ENCODE measurements at regions not wholly inside any gene's neighbourhood (a gene's known extent, or its start where the extent isn't known, plus 50 kb on each side); places are given as distances from the start of the nearest gene placed in this dataset.
"Not testable (repeated sequence)": the region's sequence is repeated elsewhere in the genome, so short reads cannot be mapped to it uniquely, and the experiment has no call there.

DNA sequence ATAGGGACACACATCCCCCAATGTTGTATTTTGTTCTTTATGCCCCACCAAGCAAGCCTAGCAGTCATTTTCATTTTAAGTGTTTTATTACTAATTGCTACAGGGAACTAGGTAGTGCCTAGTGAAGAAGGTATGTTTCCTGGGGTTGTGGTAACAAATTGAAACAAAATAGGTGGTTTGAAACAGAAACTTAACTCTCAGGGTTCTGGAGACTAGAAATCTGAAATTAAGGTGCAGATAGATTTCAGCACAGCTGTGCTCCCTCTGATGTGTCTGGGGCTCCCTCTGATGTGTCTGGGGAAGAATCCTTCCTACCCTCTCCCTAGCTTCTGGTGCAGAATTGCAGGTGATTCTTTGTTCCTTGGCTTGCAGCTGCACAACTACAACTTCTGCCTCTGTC is 390.1 kb downstream of the ZFHX3 start:
- no peak for DNase-seq (ENCODE audit: low read depth in 4 of 4, low spot score in 1 of 4)

DNA sequence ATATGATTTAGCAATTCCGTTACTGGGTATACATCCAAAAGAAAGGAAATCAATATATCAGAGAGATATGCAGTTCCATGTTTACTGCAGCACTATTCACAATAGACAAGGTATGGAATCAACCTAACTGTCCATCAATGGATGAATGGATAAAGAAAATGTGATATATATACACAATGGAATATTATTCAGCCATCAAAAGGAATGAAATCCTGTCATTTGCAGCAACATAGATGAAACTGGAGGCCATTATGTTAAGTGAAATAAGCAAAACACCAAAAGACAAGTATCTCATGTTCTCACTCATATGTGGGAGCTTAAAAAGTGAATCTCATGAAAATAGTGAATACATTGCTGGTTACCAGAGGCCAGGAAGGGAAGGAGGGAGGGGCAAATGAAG is 390.8 kb downstream of the ZFHX3 start:
- no peak for DNase-seq (ENCODE audit: low read depth in 4 of 4, low spot score in 1 of 4)

DNA sequence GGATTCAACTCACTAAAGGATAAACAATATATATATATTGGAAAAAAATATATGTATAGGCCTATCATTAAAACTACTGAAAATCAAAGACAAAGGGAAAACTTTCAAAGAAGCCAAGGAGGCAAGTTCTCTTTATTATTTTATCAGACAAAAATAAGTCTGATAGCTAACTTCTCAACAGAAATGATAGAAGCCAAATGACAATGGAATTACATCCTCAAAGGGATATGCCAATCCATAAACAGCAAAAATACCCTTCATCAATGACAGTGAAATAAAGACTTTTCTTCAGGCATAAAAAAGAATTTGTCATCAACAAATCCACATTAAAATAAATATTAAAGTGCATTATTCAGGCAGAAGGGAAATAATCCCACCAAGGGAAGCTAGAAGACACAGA is 393.4 kb downstream of the ZFHX3 start:
- DNase-seq (ENCODE audit: low read depth in 4 of 4, low spot score in 1 of 4), result no peak

DNA sequence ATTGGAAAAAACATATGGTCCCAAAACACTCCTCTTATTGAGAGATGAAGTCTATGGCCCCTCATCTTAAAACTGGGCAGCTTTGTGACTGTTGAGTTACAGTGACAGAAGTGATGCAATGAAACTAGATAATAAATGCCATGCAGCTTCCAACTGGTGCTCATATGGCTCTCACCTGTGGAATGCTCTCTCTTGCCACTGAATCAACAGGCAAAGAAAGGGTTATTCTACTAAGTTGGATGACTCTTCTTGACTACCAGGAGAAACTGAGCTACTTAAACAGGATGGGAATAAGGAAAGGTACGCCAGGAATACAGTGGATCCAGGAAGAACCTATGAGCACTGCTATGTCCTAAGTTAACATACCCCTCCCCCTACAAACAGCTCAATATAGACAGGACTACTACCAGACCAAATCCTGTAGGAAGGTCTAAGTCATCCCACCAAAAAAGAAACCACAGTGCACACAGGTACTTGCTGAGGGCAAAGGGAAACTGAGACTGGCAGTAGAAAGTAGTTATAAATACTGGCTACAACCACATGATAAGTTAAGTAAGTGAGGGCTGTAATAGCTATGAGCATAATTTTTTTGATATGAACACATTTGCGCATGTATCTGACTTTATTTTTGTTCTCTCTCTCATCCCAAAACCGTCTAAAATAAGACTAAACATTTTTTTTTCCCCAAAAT is 398.5 kb downstream of the ZFHX3 start:
- no peak for DNase-seq (ENCODE audit: low read depth in 4 of 4, low spot score in 1 of 4)

DNA sequence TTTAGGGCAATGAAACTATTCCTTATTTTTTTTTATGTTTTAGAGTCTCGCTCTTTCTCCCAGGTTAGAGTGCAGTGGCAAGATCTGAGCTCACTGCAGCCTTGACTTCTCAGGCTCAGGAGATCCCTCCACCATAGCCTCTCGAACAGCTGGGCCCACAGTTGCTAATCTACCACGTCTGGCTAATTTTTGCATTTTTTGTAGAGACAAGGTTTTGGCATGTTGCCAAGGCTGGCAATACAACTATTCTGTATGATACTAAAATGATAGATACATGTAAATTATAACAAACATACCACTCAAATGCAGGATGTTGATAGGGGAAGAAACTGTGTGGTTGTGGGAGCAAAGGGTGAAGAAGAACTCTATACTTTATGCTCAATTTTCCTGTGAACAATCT is 401.3 kb downstream of the ZFHX3 start:
- no peak for DNase-seq (ENCODE audit: low read depth in 4 of 4, low spot score in 1 of 4)

DNA sequence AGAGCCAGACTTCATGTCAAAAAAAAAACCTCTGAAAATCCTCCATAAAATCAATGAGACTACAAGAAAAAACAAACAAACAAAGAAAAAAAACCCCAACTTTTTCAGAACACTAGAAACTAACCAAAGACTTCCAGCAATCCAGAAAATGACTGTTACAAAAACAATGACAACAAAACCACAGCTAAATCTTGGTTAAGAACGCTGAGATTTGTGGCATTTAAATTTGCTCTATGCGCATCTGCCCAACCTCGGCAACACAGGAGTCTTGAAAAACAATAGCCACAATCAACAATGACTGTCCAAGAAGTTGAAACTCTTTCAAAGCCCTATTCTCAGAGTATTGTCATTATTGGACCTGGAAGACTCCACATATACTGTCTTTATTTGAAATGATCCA is 402.4 kb downstream of the ZFHX3 start:
- DNase-seq (ENCODE audit: low read depth in 4 of 4, low spot score in 1 of 4), result no peak

DNA sequence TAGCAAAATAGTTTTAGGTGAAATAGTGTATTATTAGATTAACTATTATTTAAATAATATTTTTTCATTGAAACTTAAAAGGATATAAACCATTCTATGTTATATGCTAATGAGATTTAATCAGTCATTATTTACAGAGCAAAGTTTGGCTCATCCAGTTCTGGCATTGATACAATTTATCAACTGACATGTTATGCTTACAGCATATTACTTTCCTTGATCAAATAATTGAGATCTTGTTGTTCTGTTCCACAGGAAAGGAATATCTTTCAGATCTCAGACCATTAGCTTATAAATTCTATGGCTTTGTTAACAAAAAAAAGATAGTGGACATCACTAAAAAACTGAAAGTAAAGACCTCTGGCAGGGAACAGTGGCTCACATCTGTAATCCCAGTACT is 403.0 kb downstream of the ZFHX3 start:
- no peak for DNase-seq (ENCODE audit: low read depth in 4 of 4, low spot score in 1 of 4)

DNA sequence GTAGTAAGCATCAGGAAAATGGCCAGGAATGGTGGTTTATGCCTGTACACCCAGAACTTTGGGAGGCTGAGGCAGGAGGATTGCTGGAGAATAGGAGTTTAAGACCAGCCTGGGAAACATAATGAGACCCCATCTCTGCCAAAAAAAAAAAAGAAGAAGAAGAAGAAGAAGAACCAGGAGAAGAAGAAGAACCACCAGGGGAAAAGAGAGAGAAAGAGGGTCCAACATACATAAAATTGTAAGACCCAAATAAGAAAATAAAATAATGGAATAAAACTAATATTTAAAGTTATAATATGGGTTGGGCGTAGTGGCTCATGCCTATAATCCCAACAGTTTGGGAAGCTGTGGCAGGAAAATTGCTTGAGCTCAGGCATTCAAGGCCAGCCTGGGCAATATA is 408.4 kb downstream of the ZFHX3 start:
- DNase-seq (ENCODE audit: low read depth in 4 of 4, low spot score in 1 of 4), result no peak

DNA sequence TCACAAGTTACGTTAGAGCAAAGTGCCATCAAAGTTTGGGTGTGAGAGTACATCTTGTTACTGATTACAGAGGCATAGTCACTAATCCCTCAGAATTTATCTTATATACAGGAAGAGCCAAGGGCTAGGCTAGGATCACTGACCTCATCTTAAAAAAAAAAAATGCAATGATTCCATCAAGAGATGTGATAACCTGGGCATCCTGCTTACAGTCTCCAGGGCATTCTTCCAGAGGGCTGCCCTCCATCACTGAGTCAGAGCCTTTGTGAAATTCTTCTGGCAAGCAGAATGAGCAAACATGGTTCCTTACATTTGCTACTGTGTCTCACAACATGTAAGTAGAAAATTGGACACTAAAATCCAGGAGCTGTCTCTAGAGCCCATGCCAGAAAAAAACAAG is 410.6 kb downstream of the ZFHX3 start:
- no peak for DNase-seq (ENCODE audit: low read depth in 4 of 4, low spot score in 1 of 4)

DNA sequence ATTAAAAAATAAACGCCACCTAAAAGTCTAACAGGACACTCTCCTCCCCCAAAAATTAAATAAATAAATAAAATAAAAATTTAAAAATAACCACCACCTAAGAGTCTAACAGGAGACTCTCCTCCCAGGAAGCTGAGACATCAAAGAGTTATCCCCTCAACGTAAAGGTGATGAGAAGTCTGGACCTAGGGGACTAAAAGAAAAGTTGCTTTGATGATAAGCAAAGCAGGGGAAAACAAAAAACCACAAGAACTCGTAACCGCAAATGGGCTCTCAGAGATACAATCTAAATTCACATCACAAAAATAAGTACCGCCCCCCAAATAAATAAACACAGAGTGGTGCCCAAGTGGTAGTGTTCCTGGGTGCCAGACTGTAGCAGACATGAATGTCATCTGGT is 412.2 kb downstream of the ZFHX3 start:
- DNase-seq (ENCODE audit: low read depth in 4 of 4, low spot score in 1 of 4), result no peak

DNA sequence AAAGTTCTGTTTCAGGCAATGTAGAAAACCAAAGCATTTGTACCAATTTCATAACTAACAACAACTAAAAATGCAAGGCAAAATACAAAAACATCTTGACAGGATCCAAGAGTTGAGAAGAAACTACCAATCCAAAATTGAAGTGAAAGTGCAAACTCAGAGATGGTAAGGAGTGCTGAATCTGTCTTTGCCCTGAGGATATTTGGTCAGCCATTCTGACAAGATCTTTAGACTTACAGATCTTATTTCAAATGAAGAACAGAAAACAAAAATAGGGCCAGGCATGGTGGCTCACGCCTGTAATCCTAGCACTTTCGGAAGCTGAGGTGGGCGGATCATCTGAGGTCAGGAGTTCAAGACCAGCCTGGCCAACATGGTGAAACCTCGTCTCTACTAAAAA is 412.8 kb downstream of the ZFHX3 start:
- DNase-seq (ENCODE audit: low read depth in 4 of 4, low spot score in 1 of 4), result no peak

DNA sequence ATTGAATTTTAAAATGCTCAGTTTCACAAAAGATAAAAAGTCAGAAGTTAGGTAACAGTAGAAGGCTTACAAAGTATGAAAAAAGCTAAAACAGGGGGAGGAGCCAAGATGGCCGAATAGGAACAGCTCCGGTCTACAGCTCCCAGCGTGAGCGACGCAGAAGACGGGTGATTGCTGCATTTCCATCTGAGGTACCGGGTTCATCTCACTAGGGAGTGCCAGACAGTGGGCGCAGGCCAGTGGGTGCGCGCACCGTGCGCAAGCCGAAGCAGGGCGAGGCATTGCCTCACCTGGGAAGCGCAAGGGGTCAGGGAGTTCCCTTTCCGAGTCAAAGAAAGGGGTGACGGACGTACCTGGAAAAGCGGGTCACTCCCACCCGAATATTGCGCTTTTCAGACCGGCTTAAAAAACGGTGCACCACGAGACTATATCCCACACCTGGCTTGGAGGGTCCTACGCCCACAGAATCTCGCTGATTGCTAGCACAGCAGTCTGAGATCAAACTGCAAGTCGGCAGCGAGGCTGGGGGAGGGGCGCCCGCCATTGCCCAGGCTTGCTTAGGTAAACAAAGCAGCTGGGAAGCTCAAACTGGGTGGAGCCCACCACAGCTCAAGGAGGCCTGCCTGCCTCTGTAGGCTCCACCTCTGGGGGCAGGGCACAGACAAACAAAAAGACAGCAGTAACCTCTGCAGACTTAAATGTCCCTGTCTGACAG is 420.6 kb downstream of the ZFHX3 start:
- not testable (repeated sequence) for DNase-seq (ENCODE audit: low read depth in 4 of 4, low spot score in 1 of 4)

DNA sequence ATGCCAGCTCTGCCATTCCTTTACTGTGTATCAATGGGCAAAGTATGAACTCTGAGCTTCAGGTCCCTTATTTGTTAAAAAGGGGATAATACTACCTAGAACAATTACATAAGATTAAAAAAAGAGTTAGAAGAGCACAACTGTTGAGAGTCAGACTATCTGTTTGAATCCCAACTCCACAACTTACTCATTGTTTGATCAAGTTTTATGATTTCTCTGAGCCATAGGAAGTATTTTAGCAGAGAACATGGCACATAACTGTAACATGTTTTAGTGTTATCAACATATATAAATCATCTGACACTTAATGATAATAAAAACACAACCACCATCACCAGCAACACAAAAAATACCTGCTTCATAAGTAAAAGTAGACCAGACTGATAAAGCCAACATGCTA is 421.3 kb downstream of the ZFHX3 start:
- no peak for DNase-seq (ENCODE audit: low read depth in 4 of 4, low spot score in 1 of 4)

DNA sequence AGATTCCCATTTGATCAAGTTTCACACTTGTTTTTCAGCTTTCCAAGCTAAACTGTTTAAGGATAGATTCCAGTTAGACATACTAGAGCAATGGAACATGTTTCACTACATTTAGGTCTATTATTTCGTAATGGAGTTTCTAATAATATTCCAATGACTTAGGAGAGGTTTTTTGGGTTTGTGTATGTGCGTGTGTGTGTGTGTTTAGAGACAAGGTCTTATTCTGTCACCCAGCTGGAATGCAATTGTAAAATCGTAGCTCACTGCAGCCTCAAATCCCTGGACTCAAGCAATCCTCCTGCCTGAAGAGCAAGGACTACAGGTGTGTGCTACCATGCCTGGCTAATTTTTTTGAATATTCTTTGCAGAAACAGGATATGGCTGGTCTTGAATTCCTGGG is 426.3 kb downstream of the ZFHX3 start:
- no peak for DNase-seq (ENCODE audit: low read depth in 4 of 4, low spot score in 1 of 4)

DNA sequence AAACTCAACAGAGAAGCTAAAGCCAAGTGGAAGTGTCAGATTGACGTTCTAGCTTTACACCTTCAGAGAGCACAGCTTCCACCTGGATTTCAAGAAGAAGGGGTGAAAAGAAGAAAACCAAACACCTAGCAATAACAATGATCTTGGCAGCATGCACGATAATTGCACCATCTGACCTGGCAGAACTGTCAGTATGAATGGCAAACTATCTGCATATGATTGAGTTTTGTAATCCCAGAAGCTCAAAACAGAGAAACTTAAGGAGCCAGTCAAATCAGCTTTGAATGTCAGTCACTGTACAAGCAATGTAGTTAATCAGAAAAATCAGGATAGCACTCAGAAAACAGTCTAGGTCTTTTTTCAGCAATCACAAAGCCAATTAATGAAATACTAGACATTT is 427.1 kb downstream of the ZFHX3 start:
- DNase-seq (ENCODE audit: low read depth in 4 of 4, low spot score in 1 of 4), result no peak

DNA sequence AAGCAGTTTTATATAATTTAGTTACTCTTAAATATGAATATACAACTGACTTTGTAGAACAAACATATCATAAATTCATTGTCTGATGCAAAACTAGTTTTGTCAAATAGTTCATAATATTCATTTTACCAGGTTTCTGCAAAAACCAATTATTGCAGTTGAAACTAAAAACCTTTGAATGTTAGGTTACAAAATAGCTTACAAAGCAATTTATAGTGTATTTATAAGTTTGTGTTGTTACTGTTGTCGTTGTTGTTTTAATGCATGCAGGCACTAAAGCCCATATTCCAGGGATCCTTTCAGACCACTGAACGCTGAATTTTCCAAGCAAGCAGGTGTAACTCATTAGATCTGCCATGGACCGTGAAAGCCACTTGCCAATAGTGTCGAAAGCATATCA is 427.6 kb downstream of the ZFHX3 start:
- no peak for DNase-seq (ENCODE audit: low read depth in 4 of 4, low spot score in 1 of 4)

DNA sequence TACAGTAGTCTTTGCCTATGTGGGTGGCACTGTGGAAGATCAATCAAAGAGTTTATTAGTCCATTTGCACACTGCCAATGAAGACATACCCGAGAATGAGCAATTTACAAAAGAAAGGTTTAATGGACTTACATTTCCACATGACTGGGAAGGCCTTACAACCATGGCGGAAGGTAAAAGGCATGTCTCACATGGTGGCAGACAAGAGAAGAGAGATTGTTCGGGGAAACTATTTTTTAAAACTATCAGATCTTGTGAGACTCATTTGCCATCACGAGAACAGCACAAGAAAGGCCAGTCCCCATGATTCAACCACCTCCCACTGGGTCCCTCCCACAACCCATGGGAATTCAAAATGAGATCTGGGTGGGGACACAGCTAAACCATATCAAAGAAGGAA is 432.1 kb downstream of the ZFHX3 start:
- DNase-seq (ENCODE audit: low read depth in 4 of 4, low spot score in 1 of 4), result no peak

DNA sequence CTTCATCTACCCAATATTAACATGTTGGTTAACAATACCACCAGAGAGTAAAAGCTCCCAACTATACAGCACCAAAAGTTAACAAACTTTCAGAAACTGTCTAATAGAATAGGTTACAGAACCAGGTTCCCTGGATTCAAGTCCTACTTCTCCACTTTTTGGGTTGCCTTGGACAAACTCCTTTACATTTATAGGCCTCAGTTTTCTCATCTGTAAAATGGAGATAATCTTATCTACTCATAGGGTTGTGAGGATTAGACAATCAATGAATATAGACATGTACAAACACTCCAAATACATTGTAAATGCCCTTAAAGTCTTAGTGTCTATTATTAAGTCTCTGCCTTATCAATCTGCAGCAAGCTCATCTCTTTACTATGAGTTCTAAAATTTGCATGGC is 435.2 kb downstream of the ZFHX3 start:
- DNase-seq (ENCODE audit: low read depth in 4 of 4, low spot score in 1 of 4), result no peak

DNA sequence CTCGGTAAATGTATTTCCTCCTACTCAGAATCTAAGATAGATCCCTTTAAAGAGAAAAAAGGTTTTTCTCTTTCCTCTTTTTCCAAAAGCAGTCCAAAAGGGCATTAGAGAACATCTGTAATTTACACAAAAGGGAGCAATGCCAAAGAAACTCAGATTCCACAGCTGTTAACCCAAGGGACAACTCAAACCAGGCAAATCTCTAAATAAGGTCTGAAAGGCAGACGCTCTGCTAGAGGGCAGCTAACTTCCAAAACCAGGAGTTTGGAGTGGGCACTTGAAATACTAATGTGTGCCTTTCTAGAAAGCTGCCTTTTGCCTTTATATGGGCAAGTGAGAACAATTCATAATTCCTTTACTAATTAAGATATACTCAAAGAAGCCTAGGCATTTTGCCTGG is 435.7 kb downstream of the ZFHX3 start:
- DNase-seq (ENCODE audit: low read depth in 4 of 4, low spot score in 1 of 4), result no peak

DNA sequence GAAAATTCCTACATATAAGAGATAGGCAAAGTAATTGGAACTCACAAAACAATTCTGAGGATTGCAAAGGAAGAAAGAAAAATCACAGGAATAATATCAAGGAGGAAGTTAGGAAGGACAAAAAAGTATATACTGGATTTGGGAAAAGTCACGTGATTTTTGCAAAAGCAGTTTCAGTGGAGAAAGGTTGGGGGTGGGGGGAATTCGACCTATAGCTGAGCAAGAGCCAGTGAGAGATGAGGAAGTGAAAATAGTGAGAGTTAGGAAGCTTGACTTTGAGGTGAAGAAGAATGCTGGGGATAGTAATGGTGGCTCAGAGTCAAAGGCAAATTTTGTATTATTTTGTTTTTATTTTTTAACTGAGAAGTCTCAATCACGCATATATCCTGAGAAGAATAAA is 438.0 kb upstream of the PMFBP1 start:
- no peak for DNase-seq (ENCODE audit: low read depth in 4 of 4, low spot score in 1 of 4)

DNA sequence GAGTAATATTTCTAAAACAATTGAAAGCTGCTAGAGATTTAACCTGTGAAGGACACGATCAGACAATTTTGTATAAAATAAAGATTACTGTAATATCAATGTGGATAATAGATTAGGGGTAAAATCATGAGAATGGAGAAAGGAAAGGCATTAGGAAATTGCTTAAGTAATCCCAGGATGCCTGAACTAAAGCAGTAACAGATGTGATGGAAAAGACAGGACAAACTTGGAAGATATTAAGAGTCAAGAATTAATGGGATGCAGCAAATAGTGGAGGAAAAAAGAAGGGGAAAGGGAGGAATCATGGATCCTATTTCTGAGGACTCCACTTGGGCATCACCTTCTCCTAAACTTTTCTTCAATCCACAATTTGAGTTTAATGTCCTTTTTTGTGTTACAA is 437.1 kb upstream of the PMFBP1 start:
- DNase-seq (ENCODE audit: low read depth in 4 of 4, low spot score in 1 of 4), result no peak

DNA sequence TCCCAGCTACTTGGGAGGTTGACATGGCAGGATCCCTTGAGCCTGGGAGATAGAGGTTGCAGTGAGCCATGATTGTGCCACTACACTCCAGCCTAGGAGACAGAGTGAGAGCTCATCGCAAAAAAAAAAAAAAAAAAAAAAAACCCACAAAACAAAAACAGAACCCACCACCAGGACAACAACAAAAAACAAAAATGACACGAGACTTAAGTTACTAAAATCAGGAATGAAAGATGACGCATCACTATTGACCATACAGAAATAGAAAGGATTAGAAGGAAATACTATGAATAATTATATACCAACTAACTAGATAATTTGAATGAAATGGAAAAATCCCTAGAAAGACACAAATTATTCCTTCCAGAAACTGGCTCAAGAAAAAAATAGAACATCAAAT is 432.4 kb upstream of the PMFBP1 start:
- DNase-seq (ENCODE audit: low read depth in 4 of 4, low spot score in 1 of 4), result no peak

DNA sequence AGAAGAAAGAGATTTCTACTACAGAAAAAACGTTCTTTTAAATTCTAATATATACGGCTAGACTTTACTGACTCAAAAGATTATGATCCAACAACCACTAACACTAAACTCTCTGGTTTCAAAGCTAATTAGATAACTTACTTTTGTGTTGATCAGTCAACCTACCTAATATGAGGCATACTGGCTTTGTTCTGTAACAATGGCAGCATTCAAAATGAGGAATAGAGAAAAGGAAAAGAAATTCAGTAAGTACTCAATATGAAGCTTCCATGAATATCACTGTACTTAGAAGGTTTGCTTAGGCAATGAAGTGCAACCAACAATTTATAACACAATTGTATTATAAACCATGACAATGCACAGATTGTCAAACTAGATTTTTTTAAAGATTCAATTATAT is 430.5 kb upstream of the PMFBP1 start:
- DNase-seq (ENCODE audit: low read depth in 4 of 4, low spot score in 1 of 4), result no peak

Data from stimulated activated CD4-positive, alpha-beta T cell treated with anti-CD3 and anti-CD28 coated beads, Interleukin-1b, Interleukin-23, amount 100 ng/mL, for 24 hours (primary cell).